Right lobe of liver (tissue), 6 donors: ENCODE measurements at regions not wholly inside any gene's neighbourhood (a gene's known extent, or its start where the extent isn't known, plus 50 kb on each side); places are given as distances from the start of the nearest gene placed in this dataset.

Experiments
- ATAC-seq, 4 donors: fragments of 200-7000 bp; cut with Tn5 transposase; one replicate each; pipeline ENCODE4 v1.9.1; 2020; ENCODE audit warnings: mild to moderate bottlenecking in 4 of 4, moderate library complexity in 4 of 4
- DNase-seq, 3 donors: peaks; one replicate each; pipeline ENCODE4 v3.0.0-alpha.2; 2020
- H3K27ac ChIP-seq, 3 donors: fragments of 200-600 bp; one replicate each; pipeline ENCODE4 v1.8.0; 2022
- H3K27me3 ChIP-seq, 2 donors: fragments of 200-600 bp; one replicate each; pipeline ENCODE4 v1.8.0; 2022
- H3K36me3 ChIP-seq, 4 donors: fragments of 200-600 bp; sonication (generic) in 1 of 4; one replicate each; pipeline versions ENCODE4 v1.5.1 to v1.8.0; 2017 to 2022; ENCODE audit warnings: control low read depth in 1 of 4
- H3K4me1 ChIP-seq, 4 donors: fragments of 200-600 bp; sonication (generic) in 1 of 4; one replicate each; pipeline versions ENCODE4 v1.5.1 to v1.8.0; 2017 to 2022; ENCODE audit warnings: control low read depth in 1 of 4
- H3K4me3 ChIP-seq, 3 donors: fragments of 200-600 bp; one replicate each; pipeline ENCODE4 v1.8.0; 2022
- H3K9me3 ChIP-seq, 4 donors: fragments of 200-600 bp; sonication (generic) in 1 of 4; one replicate each; pipeline versions ENCODE4 v1.5.1 to v1.8.0; 2017 to 2022; ENCODE audit warnings: control low read depth in 1 of 4
- POLR2A ChIP-seq: fragments of 450-650 bp; IDR thresholded peaks from one replicate; pipeline ENCODE4 v1.6.1; 2017; ENCODE audit warnings: antibody characterized with exemption, mild to moderate bottlenecking
- WGBS: methylation state at CpG from one replicate; pipeline ENCODE4 v1.1.6; 2018; ENCODE audit warnings: low coverage, low lambda C conversion rate; ENCODE audit not compliant: insufficient coverage; ENCODE audit errors: missing lambda C conversion rate; 5-methylcytosine and 5-hydroxymethylcytosine counted together
- intact Hi-C, 2 donors: fragments of 100-400 bp; cut with DNase I; formaldehyde crosslinking; loops; one replicate each; pipeline versions ENCODE4 v1.11.2 to v1.14.1; 2022
- TF ChIP-seq, protein P1 (sequence below), 4 donors: fragments of 200-600 bp in 3 of 4; fragments of 450-650 bp in 1 of 4; IDR thresholded peaks; one replicate each; pipeline versions ENCODE4 v1.5.1 to v1.8.0; 2016 to 2022; ENCODE audit warnings: antibody characterized with exemption in 4 of 4, mild to moderate bottlenecking in 2 of 4
- donor health status: DM: no; HTN: yes; CAD: no.
- donor health status: DM: no; HTN: no; CAD: no.
- donor health status: DM: no; HTN: no; CAD: no.
- donor health status: DM: no; HTN: yes; CAD: no.
- donor health status: DM: no; HTN: yes; CAD: no.

GRCh38 chr7:155203882-155204691 lies 93.6 kb upstream of the INSIG1 start:
- intact Hi-C loops = no loop called here
- H3K4me3 ChIP-seq = no peak overlapping the region
- H3K9me3 ChIP-seq = no peaks in the 10 kb centered on the region
- no peaks in the 10 kb centered on the region for H3K36me3 ChIP-seq
- WGBS = 100% methylated on average over 1 of the region's 14 CpGs
- no peak for TF ChIP-seq POLR2A
- TF ChIP-seq, protein P1, sequence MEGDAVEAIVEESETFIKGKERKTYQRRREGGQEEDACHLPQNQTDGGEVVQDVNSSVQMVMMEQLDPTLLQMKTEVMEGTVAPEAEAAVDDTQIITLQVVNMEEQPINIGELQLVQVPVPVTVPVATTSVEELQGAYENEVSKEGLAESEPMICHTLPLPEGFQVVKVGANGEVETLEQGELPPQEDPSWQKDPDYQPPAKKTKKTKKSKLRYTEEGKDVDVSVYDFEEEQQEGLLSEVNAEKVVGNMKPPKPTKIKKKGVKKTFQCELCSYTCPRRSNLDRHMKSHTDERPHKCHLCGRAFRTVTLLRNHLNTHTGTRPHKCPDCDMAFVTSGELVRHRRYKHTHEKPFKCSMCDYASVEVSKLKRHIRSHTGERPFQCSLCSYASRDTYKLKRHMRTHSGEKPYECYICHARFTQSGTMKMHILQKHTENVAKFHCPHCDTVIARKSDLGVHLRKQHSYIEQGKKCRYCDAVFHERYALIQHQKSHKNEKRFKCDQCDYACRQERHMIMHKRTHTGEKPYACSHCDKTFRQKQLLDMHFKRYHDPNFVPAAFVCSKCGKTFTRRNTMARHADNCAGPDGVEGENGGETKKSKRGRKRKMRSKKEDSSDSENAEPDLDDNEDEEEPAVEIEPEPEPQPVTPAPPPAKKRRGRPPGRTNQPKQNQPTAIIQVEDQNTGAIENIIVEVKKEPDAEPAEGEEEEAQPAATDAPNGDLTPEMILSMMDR (IDR thresholded peaks at IDR 0.05) = no peak
- ATAC-seq (no peak), DNase-seq (no peak)
- no peaks in the 10 kb centered on the region for H3K4me1 ChIP-seq
- H3K27ac ChIP-seq = no peak overlapping the region
- no peaks in the 10 kb centered on the region for H3K27me3 ChIP-seq

GRCh38 chr7:155204744-155205367 lies 92.8 kb upstream of the INSIG1 start:
- Histone ChIP-seq H3K36me3 (no peaks in the 10 kb centered on the region), H3K4me3 (peak overlapping the region in 1 of 3 donors; percentile 28), H3K27ac (peak overlapping the region; percentile 26 to 76 (median 52)), H3K4me1 (no peaks in the 10 kb centered on the region), H3K27me3 (no peaks in the 10 kb centered on the region), H3K9me3 (no peaks in the 10 kb centered on the region)
- TF ChIP-seq, protein P1 (IDR thresholded peaks at IDR 0.05) = no peak
- TF ChIP-seq POLR2A = no peak
- WGBS = 81% methylated on average over 5 of the region's 14 CpGs
- no peak for DNase-seq
- intact Hi-C loops = no loop called here
- no peak for ATAC-seq

DNA sequence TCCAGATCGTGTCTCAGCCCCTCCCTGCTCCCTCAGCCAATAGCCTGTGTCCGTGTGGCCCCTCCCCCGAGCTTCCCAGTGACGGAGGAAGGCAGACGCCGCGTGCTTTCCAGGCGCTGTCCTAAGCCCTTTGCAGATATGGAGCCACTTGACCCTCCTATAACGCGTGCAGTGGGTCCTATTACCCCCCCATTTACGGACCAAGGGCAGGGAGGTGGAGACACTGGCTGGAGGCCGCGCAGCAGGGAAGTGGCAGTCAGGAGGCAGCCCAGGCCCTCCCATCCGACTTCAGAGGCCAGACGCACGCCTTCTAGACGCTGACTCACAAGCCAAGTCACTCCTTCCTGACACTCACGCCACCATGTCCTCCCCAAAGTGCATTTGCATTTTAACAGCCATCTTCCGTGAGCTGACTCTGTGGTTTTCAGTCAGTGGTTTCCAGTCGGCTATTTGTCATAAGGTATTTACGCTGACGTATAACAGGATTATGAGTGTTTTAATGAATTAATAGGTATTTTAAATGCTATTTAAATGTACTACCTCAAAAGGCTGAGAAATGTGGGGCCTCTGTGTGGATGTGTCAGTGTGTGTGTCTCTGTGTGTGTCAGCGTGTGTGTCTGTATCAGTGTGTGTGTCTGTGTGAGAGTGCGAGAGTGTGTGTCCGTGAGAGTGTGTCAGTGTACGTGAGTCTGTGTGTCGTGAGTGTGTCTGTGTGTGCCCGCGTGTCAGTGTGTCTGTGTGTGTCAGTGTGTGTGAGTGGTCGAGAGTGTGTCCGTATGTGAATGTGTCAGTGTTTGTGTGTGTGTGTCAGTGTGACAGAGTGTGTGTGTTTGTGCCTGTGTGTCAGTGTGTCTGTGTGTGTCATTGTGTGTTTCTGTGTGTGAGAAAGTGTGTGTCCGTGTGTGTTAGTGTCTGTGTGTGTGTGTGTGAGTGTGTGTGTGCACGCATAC lies 92.0 kb upstream of the INSIG1 start:
- TF ChIP-seq, protein P1 (IDR thresholded peaks at IDR 0.05) = no peak
- TF ChIP-seq POLR2A = peak; percentile 31
- WGBS = 42% methylated on average over 24 of the region's 33 CpGs
- no peaks in the 10 kb centered on the region for H3K36me3 ChIP-seq
- peak; percentile 69 to 86 (median 85) for DNase-seq
- no peaks in the 10 kb centered on the region for H3K27me3 ChIP-seq
- H3K4me1 ChIP-seq = no peaks in the 10 kb centered on the region
- intact Hi-C loops = no loop called here
- peak; percentile 81 to 86 (median 82) for ATAC-seq
- no peaks in the 10 kb centered on the region for H3K9me3 ChIP-seq
- peak overlapping the region in 2 of 3 donors; percentile 3 to 28 for H3K4me3 ChIP-seq
- peak overlapping the region; percentile 26 to 76 (median 52) for H3K27ac ChIP-seq

DNA sequence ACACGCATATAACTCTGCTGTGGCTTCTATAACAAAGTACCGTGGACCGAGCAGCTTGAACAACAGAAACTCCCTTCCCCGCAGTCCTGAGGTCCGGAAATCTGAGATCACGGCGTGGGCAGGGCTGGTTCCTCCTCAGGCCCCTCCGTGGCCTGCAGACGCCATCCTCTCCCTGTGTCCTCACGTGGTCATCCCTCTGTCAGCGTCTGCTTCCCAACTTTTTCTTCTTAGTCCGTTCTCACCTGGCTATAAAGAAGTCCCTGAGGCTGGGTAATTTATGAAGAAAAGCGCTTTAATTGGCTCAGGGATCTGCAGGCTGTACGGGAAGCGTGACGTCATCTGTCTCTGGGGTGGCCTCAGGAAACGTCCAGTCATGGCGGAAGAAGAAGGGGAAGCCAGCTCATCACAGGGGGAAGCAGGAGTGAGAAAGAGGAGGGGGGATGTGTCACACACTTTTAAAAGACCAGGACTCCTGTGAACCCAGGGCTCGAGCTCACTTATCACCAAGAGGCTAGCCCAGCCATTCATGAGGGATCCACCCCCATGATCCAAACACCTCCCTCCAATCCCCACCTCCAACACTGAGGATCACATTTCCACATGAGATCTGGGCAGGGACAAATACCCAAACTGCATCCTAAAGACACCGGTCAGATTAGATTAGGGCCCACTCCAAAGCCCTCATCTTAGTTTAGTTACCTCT lies 91.2 kb upstream of the INSIG1 start:
- intact Hi-C loops = no loop called here
- no peaks in the 10 kb centered on the region for H3K4me1 ChIP-seq
- H3K27ac ChIP-seq = peak overlapping the region; percentile 26 to 76 (median 47)
- TF ChIP-seq, protein P1 (IDR thresholded peaks at IDR 0.05) = no peak
- TF ChIP-seq POLR2A = no peak
- H3K36me3 ChIP-seq = no peaks in the 10 kb centered on the region
- ATAC-seq (peak; percentile 53 to 71 (median 70)), DNase-seq (peak in 2 of 3 donors; percentile 73 to 82)
- WGBS = 47% methylated on average over 12 of the region's 20 CpGs
- H3K27me3 ChIP-seq = no peaks in the 10 kb centered on the region
- H3K9me3 ChIP-seq = no peaks in the 10 kb centered on the region
- H3K4me3 ChIP-seq = no peak overlapping the region
